HCT116 (cell line): ENCODE measurements at regions not wholly inside any gene's neighbourhood (a gene's known extent, or its start where the extent isn't known, plus 50 kb on each side); places are given as distances from the start of the nearest gene placed in this dataset.

Source experiments
- ATAC-seq: fragments of 200-7000 bp; cut with Tn5 transposase; 2 replicates; pipeline ENCODE4 v1.9.1; 2020; ENCODE audit warnings: mild to moderate bottlenecking, moderate library complexity
- BruUV-seq: library from RNA; stranded (reverse); fragments of 400-500 nt; replicated peaks from 2 replicates; lab custom pipeline; 2021; lab: Mats Ljungman, UMichigan
- CTCF ChIA-PET: fragments of 300-600 bp; sonication (Branson Sonifier 250); formaldehyde crosslinking; loops from one replicate; lab custom pipeline; 2021; ENCODE audit warnings: antibody characterized with exemption; lab: Charles Lee
- POLR2A ChIA-PET: fragments of 300-600, 350-600 bp; sonication (Branson Sonifier 250); formaldehyde crosslinking; loops from one replicate; lab custom pipeline; 2021; ENCODE audit warnings: antibody characterized with exemption; lab: Charles Lee
- RAD21 ChIA-PET, 2 experiments: fragments of 300-600 bp; sonication (Branson Sonifier 250); formaldehyde crosslinking; loops; one replicate each; lab custom pipeline; 2023; ENCODE audit warnings: low total read pairs in 2 of 2; ENCODE audit not compliant: uncharacterized antibody in 2 of 2, unreplicated experiment in 2 of 2, low non-redundant PET in 1 of 2; lab: Charles Lee
- DNase-seq: peaks from one replicate; pipeline ENCODE4 v3.0.0-alpha.2; 2010; ENCODE audit warnings: low read depth, low spot score
- H2AFZ ChIP-seq: fragments of 200-600 bp; shearing (Covaris generic), sonication (generic); 2 replicates; pipeline ENCODE4 v1.6.1; 2017; ENCODE audit warnings: low read depth, mixed run types, mixed read lengths, antibody characterized with exemption, low read length; ENCODE audit not compliant: poor library complexity, severe bottlenecking
- H3K27ac ChIP-seq: 2 replicates; pipeline ENCODE4 v1.5.1; 2012; ENCODE audit warnings: low read depth, low read length
- H3K27me3 ChIP-seq: fragments of 200-600 bp; sonication (generic); 2 replicates; pipeline ENCODE4 v1.6.1; 2016; ENCODE audit warnings: mixed run types, low read length, mixed read lengths; ENCODE audit not compliant: insufficient read depth
- H3K36me3 ChIP-seq, 2 experiments: fragments of 200-500 bp in 1 of 2; fragments of 200-600 bp in 1 of 2; sonication (Bioruptor generic) in 1 of 2; sonication (generic) in 1 of 2; 2 replicates each; pipeline versions ENCODE4 v1.5.1 to v1.6.1; 2014 to 2016; ENCODE audit warnings: low read length in 2 of 2, inconsistent platforms in 1 of 2, mixed read lengths in 1 of 2, mixed run types in 1 of 2; ENCODE audit not compliant: insufficient read depth in 2 of 2, control insufficient read depth in 1 of 2
- H3K4me1 ChIP-seq, 2 experiments: fragments of 200-600 bp in 1 of 2; sonication (generic) in 1 of 2; 2 replicates each; pipeline versions ENCODE4 v1.5.1 to v1.6.1; 2012 to 2017; ENCODE audit warnings: low read length in 2 of 2, inconsistent platforms in 1 of 2, mild to moderate bottlenecking in 1 of 2, mixed read lengths in 1 of 2, mixed run types in 1 of 2, moderate library complexity in 1 of 2; ENCODE audit not compliant: insufficient read depth in 2 of 2, control insufficient read depth in 1 of 2
- H3K4me2 ChIP-seq: fragments of 200-600 bp; sonication (generic); 2 replicates; pipeline ENCODE4 v1.6.1; 2017; ENCODE audit warnings: mixed run types, low read length, mixed read lengths
- H3K4me3 ChIP-seq, 2 experiments: fragments of 200-600 bp in 1 of 2; sonication (generic) in 1 of 2; replicated peaks in 1 of 2; 2 replicates each; pipeline ENCODE4 v1.5.1; 2011 to 2016; ENCODE audit warnings: low read length in 2 of 2, control low read depth in 1 of 2, low read depth in 1 of 2, mild to moderate bottlenecking in 1 of 2, mixed read lengths in 1 of 2, mixed run types in 1 of 2
- H3K79me2 ChIP-seq: fragments of 200-600 bp; sonication (generic); 2 replicates; pipeline ENCODE4 v1.6.1; 2017; ENCODE audit warnings: mild to moderate bottlenecking, mixed run types, low read length, moderate library complexity, mixed read lengths; ENCODE audit not compliant: insufficient read depth
- H3K9ac ChIP-seq: fragments of 200-600 bp; sonication (generic); 2 replicates; pipeline ENCODE4 v1.6.1; 2016; ENCODE audit warnings: low read length, mixed read lengths
- H3K9me2 ChIP-seq: fragments of 200-600 bp; sonication (generic), shearing (Covaris generic); 2 replicates; pipeline ENCODE4 v1.6.1; 2017; ENCODE audit warnings: mixed run types, mild to moderate bottlenecking, moderate library complexity; ENCODE audit not compliant: insufficient read depth
- H3K9me3 ChIP-seq, 2 experiments: fragments of 200-500 bp in 1 of 2; fragments of 200-600 bp in 1 of 2; sonication (Bioruptor generic) in 1 of 2; sonication (generic) in 1 of 2; 2 replicates each; pipeline ENCODE4 v1.6.1; 2014 to 2017; ENCODE audit warnings: low read length in 2 of 2, mixed read lengths in 2 of 2, inconsistent platforms in 1 of 2, low read depth in 1 of 2, mild to moderate bottlenecking in 1 of 2, mixed run types in 1 of 2, moderate library complexity in 1 of 2; ENCODE audit not compliant: control insufficient read depth in 1 of 2, insufficient read depth in 1 of 2
- H4K20me1 ChIP-seq: fragments of 200-600 bp; sonication (generic), shearing (Covaris generic); 2 replicates; pipeline ENCODE4 v1.6.1; 2017; ENCODE audit warnings: mixed run types, mild to moderate bottlenecking, moderate library complexity; ENCODE audit not compliant: insufficient read depth
- CBX3 ChIP-seq: IDR thresholded peaks from 2 replicates; pipeline ENCODE4 v1.6.1; 2012; ENCODE audit warnings: low read depth
- CEBPB ChIP-seq: IDR thresholded peaks from 2 replicates; pipeline ENCODE4 v1.6.1; 2012; ENCODE audit warnings: low read depth
- ELF1 ChIP-seq: IDR thresholded peaks from 2 replicates; pipeline ENCODE4 v1.6.1; 2012; ENCODE audit warnings: low read depth, borderline replicate concordance
- EZH2 ChIP-seq: fragments of 200-600 bp; sonication (generic); IDR thresholded peaks from 2 replicates; pipeline ENCODE4 v1.6.1; 2017; ENCODE audit warnings: antibody characterized with exemption, mixed run types
- EZH2phosphoT487 ChIP-seq: fragments of 200-600 bp; IDR thresholded peaks from 2 replicates; pipeline ENCODE4 v1.6.1; 2018; ENCODE audit warnings: antibody characterized with exemption, borderline replicate concordance
- JUND ChIP-seq: IDR thresholded peaks from 2 replicates; pipeline ENCODE4 v1.6.1; 2012
- MAX ChIP-seq: IDR thresholded peaks from 2 replicates; pipeline ENCODE4 v1.6.1; 2012
- RAD21 ChIP-seq: IDR thresholded peaks from 2 replicates; pipeline ENCODE4 v1.6.1; 2012; ENCODE audit warnings: low read depth, mild to moderate bottlenecking
- SIN3A ChIP-seq: IDR thresholded peaks from 2 replicates; pipeline ENCODE4 v1.6.1; 2012; ENCODE audit warnings: low read depth
- SP1 ChIP-seq: IDR thresholded peaks from 2 replicates; pipeline ENCODE4 v1.6.1; 2012; ENCODE audit warnings: low read depth
- SRF ChIP-seq: IDR thresholded peaks from 2 replicates; pipeline ENCODE4 v1.6.1; 2012; ENCODE audit warnings: low read depth
- YY1 ChIP-seq: IDR thresholded peaks from 2 replicates; pipeline ENCODE4 v1.6.1; 2011; ENCODE audit warnings: low read length, low read depth, moderate library complexity, mild to moderate bottlenecking; ENCODE audit not compliant: insufficient replicate concordance; ENCODE audit errors: extremely low read depth
- ZBTB33 ChIP-seq: IDR thresholded peaks from 2 replicates; pipeline ENCODE4 v1.6.1; 2011; ENCODE audit warnings: mild to moderate bottlenecking, low read length, moderate library complexity; ENCODE audit not compliant: insufficient replicate concordance; ENCODE audit errors: extremely low read depth
- ZNF274 ChIP-seq: fragments of 200-500 bp; sonication (Bioruptor generic); IDR thresholded peaks from 2 replicates; pipeline ENCODE4 v1.6.1; 2014; ENCODE audit warnings: mild to moderate bottlenecking, low read depth, low read length, inconsistent platforms
- intact Hi-C: fragments of 100-400 bp; cut with micrococcal nuclease; formaldehyde crosslinking; loops from 2 replicates; pipeline ENCODE4 v1.10.0; 2022
- TF ChIP-seq, protein P1 (sequence below), 3 experiments: fragments of 200-600 bp in 1 of 3; sonication (generic) in 1 of 3; IDR thresholded peaks in 2 of 3; conservative IDR thresholded peaks in 1 of 3; 2 replicates each; pipeline ENCODE4 v1.5.1; 2012 to 2017; ENCODE audit warnings: low read depth in 2 of 3, low read length in 2 of 3, antibody characterized with exemption in 1 of 3, borderline replicate concordance in 1 of 3, control low read depth in 1 of 3, mild to moderate bottlenecking in 1 of 3, mixed read lengths in 1 of 3, mixed run types in 1 of 3, moderate library complexity in 1 of 3; ENCODE audit not compliant: insufficient read depth in 1 of 3

DNA sequence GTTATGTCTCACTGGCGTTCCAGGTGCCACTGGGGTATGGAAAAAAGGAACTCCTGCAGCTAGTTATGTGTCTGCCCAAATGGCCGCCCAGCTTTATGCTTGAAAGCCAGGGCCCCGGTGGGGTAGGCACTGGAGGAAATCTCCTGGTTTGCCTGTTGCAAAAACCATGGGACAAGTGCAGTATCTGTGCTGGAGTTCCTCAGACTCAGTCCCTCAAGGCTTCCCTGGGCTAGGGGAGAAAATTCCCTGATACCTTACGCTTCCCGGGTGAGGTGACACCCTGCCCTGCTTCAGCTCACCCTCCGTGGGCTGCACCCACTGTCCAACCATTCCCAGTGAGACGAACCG lies 90.3 kb upstream of the CDK6 start:
- no peaks in the 10 kb centered on the region for H3K4me1 ChIP-seq
- BruUV-seq, result no TSS peak
- CTCF ChIA-PET, result no interaction called here
- H3K79me2 ChIP-seq, result no peaks in the 10 kb centered on the region
- no peak for DNase-seq
- H3K27ac ChIP-seq, result no peak overlapping the region
- no peaks in the 10 kb centered on the region for H3K27me3 ChIP-seq
- no peak for ATAC-seq
- H3K9me2 ChIP-seq, result no peaks in the 10 kb centered on the region
- TF ChIP-seq RAD21, result no peak
- no peak for TF ChIP-seq ZBTB33
- no peak for TF ChIP-seq EZH2phosphoT487
- no peak for TF ChIP-seq JUND
- TF ChIP-seq, protein P1, sequence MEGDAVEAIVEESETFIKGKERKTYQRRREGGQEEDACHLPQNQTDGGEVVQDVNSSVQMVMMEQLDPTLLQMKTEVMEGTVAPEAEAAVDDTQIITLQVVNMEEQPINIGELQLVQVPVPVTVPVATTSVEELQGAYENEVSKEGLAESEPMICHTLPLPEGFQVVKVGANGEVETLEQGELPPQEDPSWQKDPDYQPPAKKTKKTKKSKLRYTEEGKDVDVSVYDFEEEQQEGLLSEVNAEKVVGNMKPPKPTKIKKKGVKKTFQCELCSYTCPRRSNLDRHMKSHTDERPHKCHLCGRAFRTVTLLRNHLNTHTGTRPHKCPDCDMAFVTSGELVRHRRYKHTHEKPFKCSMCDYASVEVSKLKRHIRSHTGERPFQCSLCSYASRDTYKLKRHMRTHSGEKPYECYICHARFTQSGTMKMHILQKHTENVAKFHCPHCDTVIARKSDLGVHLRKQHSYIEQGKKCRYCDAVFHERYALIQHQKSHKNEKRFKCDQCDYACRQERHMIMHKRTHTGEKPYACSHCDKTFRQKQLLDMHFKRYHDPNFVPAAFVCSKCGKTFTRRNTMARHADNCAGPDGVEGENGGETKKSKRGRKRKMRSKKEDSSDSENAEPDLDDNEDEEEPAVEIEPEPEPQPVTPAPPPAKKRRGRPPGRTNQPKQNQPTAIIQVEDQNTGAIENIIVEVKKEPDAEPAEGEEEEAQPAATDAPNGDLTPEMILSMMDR (IDR thresholded peaks at IDR 0.05 in 2 of 3, conservative IDR thresholded peaks at IDR 0.05 in 1 of 3; ENCODE audit: borderline replicate concordance in 1 of 3, insufficient read depth in 1 of 3, low read depth in 2 of 3, low read length in 2 of 3), result no peak
- TF ChIP-seq SRF, result no peak
- no peak for TF ChIP-seq CBX3
- no peak for TF ChIP-seq SP1
- no peak for TF ChIP-seq EZH2
- TF ChIP-seq ELF1, result no peak
- TF ChIP-seq YY1, result no peak
- no peak for TF ChIP-seq ZNF274
- TF ChIP-seq SIN3A, result no peak
- TF ChIP-seq MAX, result no peak
- TF ChIP-seq CEBPB, result no peak
- H3K4me2 ChIP-seq, result no peak overlapping the region
- POLR2A ChIA-PET, result no interaction called here
- no peaks in the 10 kb centered on the region for H3K9me3 ChIP-seq
- H3K36me3 ChIP-seq, result no peaks in the 10 kb centered on the region
- H3K4me3 ChIP-seq, result no peak overlapping the region
- no peak overlapping the region for H2AFZ ChIP-seq
- intact Hi-C loops, result no loop called here
- H3K9ac ChIP-seq, result no peak overlapping the region
- H4K20me1 ChIP-seq, result no peaks in the 10 kb centered on the region
- RAD21 ChIA-PET, result no interaction called here
